Panc1 (cell line): ENCODE measurements at regions not wholly inside any gene's neighbourhood (a gene's known extent, or its start where the extent isn't known, plus 50 kb on each side); places are given as distances from the start of the nearest gene placed in this dataset.

Source experiments
- ATAC-seq: fragments of 200-7000 bp; cut with Tn5 transposase; 2 replicates; pipeline ENCODE4 v1.9.1; 2020; ENCODE audit warnings: mild to moderate bottlenecking, moderate library complexity
- BruUV-seq: library from RNA; stranded (reverse); fragments of 400-500 nt; replicated peaks from 2 replicates; lab custom pipeline; 2021; lab: Mats Ljungman, UMichigan
- CTCF ChIA-PET: fragments of 300-600 bp; sonication (Branson Sonifier 250); formaldehyde crosslinking; loops from one replicate; lab custom pipeline; 2022; ENCODE audit warnings: antibody characterized with exemption; lab: Charles Lee
- POLR2A ChIA-PET: fragments of 300-600 bp; sonication (Branson Sonifier 250); formaldehyde crosslinking; loops from one replicate; lab custom pipeline; 2022; ENCODE audit warnings: antibody characterized with exemption; lab: Charles Lee
- DNase-seq: peaks from one replicate; pipeline ENCODE4 v3.0.0-alpha.2; 2010; ENCODE audit warnings: low read depth, low spot score
- H3K27ac ChIP-seq: 2 replicates; pipeline ENCODE4 v1.5.1; 2011; ENCODE audit warnings: mild to moderate bottlenecking, low read length, inconsistent platforms
- H3K27me3 ChIP-seq: fragments of 200-500 bp; sonication (Bioruptor generic); 2 replicates; pipeline ENCODE4 v1.6.0; 2014; ENCODE audit warnings: low read length, inconsistent platforms; ENCODE audit not compliant: control insufficient read depth, insufficient read depth
- H3K36me3 ChIP-seq: fragments of 200-500 bp; sonication (Bioruptor generic); 2 replicates; pipeline ENCODE4 v1.5.1; 2014; ENCODE audit warnings: inconsistent platforms, mild to moderate bottlenecking, low read length, moderate library complexity; ENCODE audit not compliant: control insufficient read depth, insufficient read depth
- H3K4me1 ChIP-seq: 2 replicates; pipeline ENCODE4 v1.5.1; 2011; ENCODE audit warnings: inconsistent platforms, mild to moderate bottlenecking, low read length, moderate library complexity; ENCODE audit not compliant: control insufficient read depth, insufficient read depth
- H3K4me3 ChIP-seq, 2 experiments: 2 replicates each; pipeline ENCODE4 v1.5.1; 2011 to 2012; ENCODE audit warnings: low read depth in 2 of 2, low read length in 2 of 2, mild to moderate bottlenecking in 2 of 2, inconsistent platforms in 1 of 2, moderate library complexity in 1 of 2
- H3K9me3 ChIP-seq: fragments of 200-500 bp; sonication (Bioruptor generic); 2 replicates; pipeline ENCODE4 v1.5.1; 2014; ENCODE audit warnings: low read depth, mild to moderate bottlenecking, inconsistent platforms, low read length, moderate library complexity; ENCODE audit not compliant: control insufficient read depth, insufficient read depth
- POLR2AphosphoS5 ChIP-seq: IDR thresholded peaks from 2 replicates; pipeline ENCODE4 v1.6.1; 2012; ENCODE audit warnings: mild to moderate bottlenecking, low read depth, low read length, moderate library complexity
- SIN3A ChIP-seq: IDR thresholded peaks from 2 replicates; pipeline ENCODE4 v1.6.1; 2012; ENCODE audit warnings: low read depth, mild to moderate bottlenecking, low read length, moderate library complexity, borderline replicate concordance; ENCODE audit not compliant: insufficient read depth
- TCF7L2 ChIP-seq: IDR thresholded peaks from 2 replicates; pipeline ENCODE4 v1.6.1; 2011; ENCODE audit warnings: mild to moderate bottlenecking, low read depth, low read length, inconsistent platforms
- in situ Hi-C: cut with HindIII; loops from 2 replicates; pipeline ENCODE4 v1.10.0; 2016; ENCODE audit warnings: low sequenced_read_pairs, low pct_unique_long_range_greater_than_20kb
- intact Hi-C: fragments of 100-400 bp; cut with micrococcal nuclease; formaldehyde crosslinking; loops from one replicate; pipeline ENCODE4 v1.10.0; 2022; ENCODE audit not compliant: unreplicated experiment
- TF ChIP-seq, protein P1 (sequence below), 2 experiments: IDR thresholded peaks; 2 replicates each; pipeline ENCODE4 v1.6.1; 2011 to 2012; ENCODE audit warnings: low read depth in 2 of 2, control low read depth in 1 of 2, low read length in 1 of 2, mild to moderate bottlenecking in 1 of 2, moderate library complexity in 1 of 2; ENCODE audit not compliant: insufficient read depth in 1 of 2
- TF ChIP-seq, protein P2 (sequence below): fragments of 450-650 bp; IDR thresholded peaks from 2 replicates; pipeline ENCODE4 v1.5.1; 2017; ENCODE audit warnings: mild to moderate bottlenecking

DNA sequence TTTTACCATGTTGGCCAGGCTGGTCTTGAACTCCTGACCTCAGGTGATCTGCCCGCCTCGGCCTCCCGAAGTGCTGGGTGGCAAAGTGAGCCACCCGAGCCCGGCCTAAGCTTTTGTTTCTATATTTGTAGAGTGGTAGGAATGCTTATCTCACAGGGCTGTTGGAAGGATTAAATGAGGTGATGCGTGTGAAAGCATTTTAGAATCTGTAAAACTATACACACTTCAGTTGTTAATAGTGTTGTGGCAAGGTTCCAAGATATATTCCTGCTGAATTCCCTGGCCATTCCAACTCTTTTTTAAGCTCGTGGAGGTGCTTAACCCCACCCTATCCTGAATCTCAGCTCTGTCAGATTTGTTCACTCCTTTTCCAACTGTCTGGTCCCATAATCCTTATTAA lies 89.9 kb upstream of the AKIRIN2 start:
- TF ChIP-seq, protein P1, sequence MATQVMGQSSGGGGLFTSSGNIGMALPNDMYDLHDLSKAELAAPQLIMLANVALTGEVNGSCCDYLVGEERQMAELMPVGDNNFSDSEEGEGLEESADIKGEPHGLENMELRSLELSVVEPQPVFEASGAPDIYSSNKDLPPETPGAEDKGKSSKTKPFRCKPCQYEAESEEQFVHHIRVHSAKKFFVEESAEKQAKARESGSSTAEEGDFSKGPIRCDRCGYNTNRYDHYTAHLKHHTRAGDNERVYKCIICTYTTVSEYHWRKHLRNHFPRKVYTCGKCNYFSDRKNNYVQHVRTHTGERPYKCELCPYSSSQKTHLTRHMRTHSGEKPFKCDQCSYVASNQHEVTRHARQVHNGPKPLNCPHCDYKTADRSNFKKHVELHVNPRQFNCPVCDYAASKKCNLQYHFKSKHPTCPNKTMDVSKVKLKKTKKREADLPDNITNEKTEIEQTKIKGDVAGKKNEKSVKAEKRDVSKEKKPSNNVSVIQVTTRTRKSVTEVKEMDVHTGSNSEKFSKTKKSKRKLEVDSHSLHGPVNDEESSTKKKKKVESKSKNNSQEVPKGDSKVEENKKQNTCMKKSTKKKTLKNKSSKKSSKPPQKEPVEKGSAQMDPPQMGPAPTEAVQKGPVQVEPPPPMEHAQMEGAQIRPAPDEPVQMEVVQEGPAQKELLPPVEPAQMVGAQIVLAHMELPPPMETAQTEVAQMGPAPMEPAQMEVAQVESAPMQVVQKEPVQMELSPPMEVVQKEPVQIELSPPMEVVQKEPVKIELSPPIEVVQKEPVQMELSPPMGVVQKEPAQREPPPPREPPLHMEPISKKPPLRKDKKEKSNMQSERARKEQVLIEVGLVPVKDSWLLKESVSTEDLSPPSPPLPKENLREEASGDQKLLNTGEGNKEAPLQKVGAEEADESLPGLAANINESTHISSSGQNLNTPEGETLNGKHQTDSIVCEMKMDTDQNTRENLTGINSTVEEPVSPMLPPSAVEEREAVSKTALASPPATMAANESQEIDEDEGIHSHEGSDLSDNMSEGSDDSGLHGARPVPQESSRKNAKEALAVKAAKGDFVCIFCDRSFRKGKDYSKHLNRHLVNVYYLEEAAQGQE (IDR thresholded peaks at IDR 0.05; ENCODE audit: insufficient read depth in 1 of 2, low read depth in 2 of 2, low read length in 1 of 2), result no peak
- TF ChIP-seq SIN3A (no peak), TCF7L2 (no peak), POLR2AphosphoS5 (no peak)
- TF ChIP-seq, protein P2, sequence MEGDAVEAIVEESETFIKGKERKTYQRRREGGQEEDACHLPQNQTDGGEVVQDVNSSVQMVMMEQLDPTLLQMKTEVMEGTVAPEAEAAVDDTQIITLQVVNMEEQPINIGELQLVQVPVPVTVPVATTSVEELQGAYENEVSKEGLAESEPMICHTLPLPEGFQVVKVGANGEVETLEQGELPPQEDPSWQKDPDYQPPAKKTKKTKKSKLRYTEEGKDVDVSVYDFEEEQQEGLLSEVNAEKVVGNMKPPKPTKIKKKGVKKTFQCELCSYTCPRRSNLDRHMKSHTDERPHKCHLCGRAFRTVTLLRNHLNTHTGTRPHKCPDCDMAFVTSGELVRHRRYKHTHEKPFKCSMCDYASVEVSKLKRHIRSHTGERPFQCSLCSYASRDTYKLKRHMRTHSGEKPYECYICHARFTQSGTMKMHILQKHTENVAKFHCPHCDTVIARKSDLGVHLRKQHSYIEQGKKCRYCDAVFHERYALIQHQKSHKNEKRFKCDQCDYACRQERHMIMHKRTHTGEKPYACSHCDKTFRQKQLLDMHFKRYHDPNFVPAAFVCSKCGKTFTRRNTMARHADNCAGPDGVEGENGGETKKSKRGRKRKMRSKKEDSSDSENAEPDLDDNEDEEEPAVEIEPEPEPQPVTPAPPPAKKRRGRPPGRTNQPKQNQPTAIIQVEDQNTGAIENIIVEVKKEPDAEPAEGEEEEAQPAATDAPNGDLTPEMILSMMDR, result no peak
- no peak overlapping the region for H3K4me3 ChIP-seq
- H3K36me3 ChIP-seq, result no peaks in the 10 kb centered on the region
- H3K27ac ChIP-seq, result no peak overlapping the region
- in situ Hi-C loops (no loop called here), intact Hi-C loops (no loop called here)
- no peaks in the 10 kb centered on the region; the same call in 1 of the 2 replicates for H3K27me3 ChIP-seq
- BruUV-seq, result no TSS peak
- ChIA-PET CTCF (interaction anchor here (0.7 kb wide), 1 partner anchor 15 kb away, joined by 6 read pairs; no protein-coding TSS in a partner anchor), POLR2A (interaction anchor here (0.6 to 0.7 kb wide), 2 partner anchors 124 to 926 kb away, joined by 6 to 7 read pairs; no protein-coding TSS in a partner anchor)
- DNase-seq (no peak), ATAC-seq (no peak)
- H3K4me1 ChIP-seq, result no peaks in the 10 kb centered on the region
- H3K9me3 ChIP-seq, result no peaks in the 10 kb centered on the region

DNA sequence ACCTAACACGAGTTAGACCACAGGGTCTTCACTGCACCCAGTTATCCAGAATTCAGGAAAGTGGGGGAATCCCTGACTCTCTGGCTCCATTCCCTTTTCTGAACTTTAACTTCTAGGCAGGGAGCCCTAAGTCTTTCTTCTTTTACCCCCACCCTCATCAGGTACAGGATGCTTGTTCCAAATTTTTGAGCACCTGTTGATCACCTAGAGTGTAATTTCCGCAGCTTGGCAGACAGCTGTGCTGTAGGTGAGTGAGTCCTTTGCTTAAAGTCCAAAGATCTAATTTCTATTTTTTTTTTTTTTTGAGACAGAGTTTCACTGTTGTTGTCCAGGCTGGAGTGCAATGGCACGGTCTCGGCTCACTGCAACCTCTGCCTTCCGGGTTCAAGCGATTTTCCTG lies 89.5 kb upstream of the AKIRIN2 start:
- in situ Hi-C loops, result no loop called here
- ATAC-seq (no peak), DNase-seq (no peak)
- TF ChIP-seq, protein P2, result no peak
- TF ChIP-seq, protein P1 (IDR thresholded peaks at IDR 0.05; ENCODE audit: insufficient read depth in 1 of 2, low read depth in 2 of 2, low read length in 1 of 2), result no peak
- no peak for TF ChIP-seq TCF7L2
- TF ChIP-seq SIN3A, result no peak
- no peak for TF ChIP-seq POLR2AphosphoS5
- POLR2A ChIA-PET, result interaction anchor here (0.7 kb wide), 1 partner anchor 125 kb away, joined by 7 read pairs; no protein-coding TSS in a partner anchor
- no TSS peak for BruUV-seq
- intact Hi-C loops, result no loop called here
- H3K27ac ChIP-seq, result no peak overlapping the region
- no peaks in the 10 kb centered on the region; the same call in 1 of the 2 replicates for H3K27me3 ChIP-seq
- CTCF ChIA-PET, result interaction anchor here (0.7 kb wide), 1 partner anchor 15 kb away, joined by 6 read pairs; no protein-coding TSS in a partner anchor
- H3K4me3 ChIP-seq, result no peak overlapping the region
- no peaks in the 10 kb centered on the region for H3K4me1 ChIP-seq
- H3K9me3 ChIP-seq, result no peaks in the 10 kb centered on the region
- H3K36me3 ChIP-seq, result no peaks in the 10 kb centered on the region
